ENCODE measurements at regions not wholly inside any gene's neighbourhood (a gene's known extent, or its start where the extent isn't known, plus 50 kb on each side); places are given as distances from the start of the nearest gene placed in this dataset.

GRCh38 chr18:75139226-75139911, 69.6 kb downstream of the PTGR3 start:
- TF ChIP-seq CTCF (IDR thresholded peaks at IDR 0.05; ENCODE audit: poor library complexity) (no peak), EZH2 (IDR thresholded peaks at IDR 0.05; ENCODE audit: borderline replicate concordance) (no peak), EZH2phosphoT487 (IDR thresholded peaks at IDR 0.05; ENCODE audit: low read depth, severe bottlenecking, unreplicated experiment) (no peak)

Data from hepatocyte (in vitro differentiated cells).